ENCODE measurements at regions not wholly inside any gene's neighbourhood (a gene's known extent, or its start where the extent isn't known, plus 50 kb on each side); places are given as distances from the start of the nearest gene placed in this dataset.

DNA sequence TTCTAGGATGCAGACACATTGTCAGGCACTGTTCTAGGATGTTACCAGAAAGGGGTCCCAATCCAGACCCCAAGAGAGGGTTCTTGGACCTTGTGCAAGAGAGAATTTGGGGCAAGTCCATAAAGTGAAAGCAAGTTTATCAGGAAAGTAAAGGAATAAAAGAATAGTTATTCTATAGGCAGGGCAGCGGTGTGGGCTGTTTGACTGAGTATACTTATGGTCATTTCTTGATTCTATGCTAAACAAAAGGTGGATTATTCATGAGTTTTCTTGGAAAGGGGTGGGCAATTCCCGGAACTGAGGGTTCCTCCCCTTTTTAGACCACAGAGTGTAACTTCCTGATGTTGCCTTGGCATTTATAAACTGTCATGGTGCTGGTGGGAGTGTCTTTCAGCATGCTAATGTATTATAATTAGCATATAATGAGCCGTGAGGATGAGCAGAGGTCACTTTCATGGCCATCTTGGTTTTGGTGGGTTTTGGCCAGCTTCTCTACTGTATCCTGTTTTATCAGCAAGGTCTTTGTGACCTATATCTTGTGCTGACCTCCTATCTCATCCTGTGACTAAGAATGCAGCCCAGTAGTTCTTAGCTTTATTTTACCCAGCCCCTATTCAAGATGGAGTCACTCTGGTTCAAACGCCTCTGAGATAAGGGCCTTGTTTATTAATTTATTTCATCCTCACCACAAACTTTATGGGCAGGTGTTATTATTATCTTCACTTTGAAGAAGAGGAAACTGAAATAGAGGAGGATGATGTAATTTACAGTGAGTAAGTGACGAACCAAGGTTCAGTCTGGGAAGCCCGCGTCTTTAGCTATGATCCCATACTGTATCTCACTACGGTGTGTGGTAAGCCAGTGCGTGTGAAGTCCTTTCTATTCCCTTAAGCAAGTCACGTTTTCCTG is 186.0 kb upstream of the KLF4 start:
- Histone ChIP-seq H3K79me1 (ENCODE audit: low read length) (no peaks in the 10 kb centered on the region), H3K9me3 (ENCODE audit: insufficient read depth, low read depth, low read length) (no peaks in the 10 kb centered on the region), H4K8ac (ENCODE audit: low read depth, low read length) (no peak overlapping the region), H3K4me3 (ENCODE audit: low read depth, low read length) (no peak overlapping the region), H2AK5ac (ENCODE audit: low read length) (no peak overlapping the region), H3K4me2 (ENCODE audit: low read length) (no peak overlapping the region), H3K23ac (ENCODE audit: low read length) (no peak overlapping the region), H3K79me2 (ENCODE audit: control insufficient read depth, insufficient read depth, low read length, poor library complexity) (no peaks in the 10 kb centered on the region), H3K18ac (ENCODE audit: low read length) (no peak overlapping the region), H2BK120ac (ENCODE audit: insufficient read depth, low read length, poor library complexity) (no peak overlapping the region), H3K14ac (ENCODE audit: low read length) (no peak overlapping the region), H3K27me3 (ENCODE audit: insufficient read depth, low read length) (no peaks in the 10 kb centered on the region), H4K91ac (ENCODE audit: low read depth, low read length) (no peak overlapping the region), H3K9ac (ENCODE audit: low read length) (no peak overlapping the region), H3K36me3 (ENCODE audit: control insufficient read depth in 1 of 2, insufficient read depth in 2 of 2, low read length in 2 of 2) (no peaks in the 10 kb centered on the region), H3K27ac (ENCODE audit: low read depth, low read length) (no peak overlapping the region), H2BK5ac (ENCODE audit: low read depth, low read length, poor library complexity) (no peak overlapping the region), H2AFZ (ENCODE audit: insufficient read depth, low read length, poor library complexity) (no peak overlapping the region), H2BK12ac (ENCODE audit: low read length) (no peak overlapping the region), H3K4ac (ENCODE audit: low read depth, low read length) (no peak overlapping the region), H3K4me1 (ENCODE audit: control insufficient read depth in 1 of 2, insufficient read depth in 2 of 2, low read length in 2 of 2) (no peaks in the 10 kb centered on the region), H4K12ac (ENCODE audit: low read depth, low read length) (no peak overlapping the region)
- DNase-seq: peak in 1 of 2 donors; percentile 19
- no CpG with 5 or more reads among the region's 10 CpGs for WGBS (ENCODE audit: extremely low coverage, insufficient coverage, insufficient read length)

DNA sequence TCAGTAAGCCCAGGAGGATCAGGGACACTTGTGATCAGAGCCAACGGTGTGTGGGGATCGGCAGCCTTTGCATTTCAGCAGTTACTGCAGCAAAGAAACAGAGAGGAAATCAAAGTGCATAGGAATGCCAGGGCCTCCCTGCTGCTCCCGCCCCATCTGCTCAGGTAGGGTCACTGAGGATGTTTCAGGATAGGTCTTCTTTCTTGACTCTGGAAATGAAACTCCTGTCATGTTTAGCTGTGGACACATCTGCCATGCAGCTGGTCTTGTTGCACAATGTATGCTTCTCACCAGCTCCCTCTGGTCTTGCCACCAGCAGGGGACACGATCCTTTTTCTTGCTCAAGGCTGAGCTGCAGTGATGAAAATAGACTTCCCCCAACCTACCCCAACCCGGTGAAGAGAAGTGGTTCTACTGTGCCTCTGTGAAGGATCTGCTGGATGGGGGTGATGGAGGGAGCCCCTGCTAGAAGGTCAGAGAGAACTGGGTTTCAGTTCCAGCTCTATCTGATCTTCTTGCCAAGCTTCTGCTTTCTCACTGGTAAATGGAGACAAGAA is 185.2 kb upstream of the KLF4 start:
- Histone ChIP-seq H3K14ac (ENCODE audit: low read length) (no peak overlapping the region), H2AK5ac (ENCODE audit: low read length) (no peak overlapping the region), H3K36me3 (ENCODE audit: control insufficient read depth in 1 of 2, insufficient read depth in 2 of 2, low read length in 2 of 2) (no peaks in the 10 kb centered on the region), H4K91ac (ENCODE audit: low read depth, low read length) (no peak overlapping the region), H3K9ac (ENCODE audit: low read length) (no peak overlapping the region), H3K18ac (ENCODE audit: low read length) (no peak overlapping the region), H3K79me1 (ENCODE audit: low read length) (no peaks in the 10 kb centered on the region), H2BK5ac (ENCODE audit: low read depth, low read length, poor library complexity) (no peak overlapping the region), H4K12ac (ENCODE audit: low read depth, low read length) (no peak overlapping the region), H2AFZ (ENCODE audit: insufficient read depth, low read length, poor library complexity) (no peak overlapping the region), H4K8ac (ENCODE audit: low read depth, low read length) (no peak overlapping the region), H3K23ac (ENCODE audit: low read length) (no peak overlapping the region), H3K4ac (ENCODE audit: low read depth, low read length) (no peak overlapping the region), H3K27ac (ENCODE audit: low read depth, low read length) (no peak overlapping the region), H3K27me3 (ENCODE audit: insufficient read depth, low read length) (no peaks in the 10 kb centered on the region), H3K79me2 (ENCODE audit: control insufficient read depth, insufficient read depth, low read length, poor library complexity) (no peaks in the 10 kb centered on the region), H3K4me2 (ENCODE audit: low read length) (no peak overlapping the region), H2BK12ac (ENCODE audit: low read length) (no peak overlapping the region), H3K4me1 (ENCODE audit: control insufficient read depth in 1 of 2, insufficient read depth in 2 of 2, low read length in 2 of 2) (no peaks in the 10 kb centered on the region), H3K9me3 (ENCODE audit: insufficient read depth, low read depth, low read length) (no peaks in the 10 kb centered on the region), H3K4me3 (ENCODE audit: low read depth, low read length) (no peak overlapping the region), H2BK120ac (ENCODE audit: insufficient read depth, low read length, poor library complexity) (no peak overlapping the region)
- WGBS (ENCODE audit: extremely low coverage, insufficient coverage, insufficient read length): no CpG with 5 or more reads among the region's 5 CpGs
- peak; percentile 15 to 57 for DNase-seq

DNA sequence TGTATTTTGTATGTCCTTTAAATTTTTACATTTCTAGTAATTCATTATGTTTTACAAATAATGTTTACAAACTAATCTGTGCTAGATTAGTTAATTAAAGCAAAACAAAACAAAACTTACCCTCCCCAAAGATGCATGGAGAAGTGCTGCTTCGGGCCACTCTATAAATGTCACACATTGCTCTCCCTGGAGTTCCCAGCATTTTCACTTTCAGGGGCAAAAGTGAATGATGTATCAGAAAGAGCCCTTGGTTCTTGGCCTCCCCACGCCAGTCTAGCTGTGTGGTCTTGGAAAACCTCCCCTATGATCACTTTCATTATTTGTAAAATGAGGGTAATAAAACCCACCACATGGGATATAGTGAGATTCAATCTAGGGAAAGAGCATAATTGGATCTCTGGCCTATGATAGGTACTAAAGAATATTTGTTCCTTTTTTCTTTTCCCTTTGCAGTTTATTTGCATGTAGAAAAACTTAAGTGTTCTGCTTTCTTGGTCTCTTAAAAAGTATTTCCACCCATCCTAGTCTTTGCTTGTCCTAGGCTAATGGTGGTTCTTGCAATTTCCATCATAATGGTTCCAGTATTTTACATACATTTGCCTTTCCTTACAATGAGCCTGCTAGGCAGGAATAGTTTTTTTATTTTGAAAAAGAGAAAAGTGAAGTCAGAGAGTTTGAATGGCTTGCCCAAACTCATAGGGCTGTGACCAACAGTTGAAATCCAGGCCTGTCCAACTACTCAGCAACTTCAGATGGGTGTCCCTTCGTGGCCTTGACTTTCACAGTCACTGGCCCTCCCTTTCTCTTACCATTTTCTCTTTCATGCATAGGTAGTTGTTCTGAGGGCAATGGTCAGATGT is 184.5 kb upstream of the KLF4 start:
- Histone ChIP-seq H3K27ac (ENCODE audit: low read depth, low read length) (no peak overlapping the region), H3K79me2 (ENCODE audit: control insufficient read depth, insufficient read depth, low read length, poor library complexity) (no peaks in the 10 kb centered on the region), H3K27me3 (ENCODE audit: insufficient read depth, low read length) (no peaks in the 10 kb centered on the region), H2AK5ac (ENCODE audit: low read length) (no peak overlapping the region), H4K91ac (ENCODE audit: low read depth, low read length) (no peak overlapping the region), H4K12ac (ENCODE audit: low read depth, low read length) (no peak overlapping the region), H2AFZ (ENCODE audit: insufficient read depth, low read length, poor library complexity) (no peak overlapping the region), H3K4me2 (ENCODE audit: low read length) (no peak overlapping the region), H3K36me3 (ENCODE audit: control insufficient read depth in 1 of 2, insufficient read depth in 2 of 2, low read length in 2 of 2) (no peaks in the 10 kb centered on the region), H2BK5ac (ENCODE audit: low read depth, low read length, poor library complexity) (no peak overlapping the region), H3K79me1 (ENCODE audit: low read length) (no peaks in the 10 kb centered on the region), H3K18ac (ENCODE audit: low read length) (no peak overlapping the region), H3K23ac (ENCODE audit: low read length) (no peak overlapping the region), H2BK12ac (ENCODE audit: low read length) (no peak overlapping the region), H3K9ac (ENCODE audit: low read length) (no peak overlapping the region), H3K4me3 (ENCODE audit: low read depth, low read length) (no peak overlapping the region), H3K4me1 (ENCODE audit: control insufficient read depth in 1 of 2, insufficient read depth in 2 of 2, low read length in 2 of 2) (no peaks in the 10 kb centered on the region), H3K4ac (ENCODE audit: low read depth, low read length) (no peak overlapping the region), H3K9me3 (ENCODE audit: insufficient read depth, low read depth, low read length) (no peaks in the 10 kb centered on the region), H3K14ac (ENCODE audit: low read length) (no peak overlapping the region), H4K8ac (ENCODE audit: low read depth, low read length) (no peak overlapping the region), H2BK120ac (ENCODE audit: insufficient read depth, low read length, poor library complexity) (no peak overlapping the region)
- no peak for DNase-seq
- WGBS (ENCODE audit: extremely low coverage, insufficient coverage, insufficient read length): no CpG with 5 or more reads among the region's 3 CpGs

DNA sequence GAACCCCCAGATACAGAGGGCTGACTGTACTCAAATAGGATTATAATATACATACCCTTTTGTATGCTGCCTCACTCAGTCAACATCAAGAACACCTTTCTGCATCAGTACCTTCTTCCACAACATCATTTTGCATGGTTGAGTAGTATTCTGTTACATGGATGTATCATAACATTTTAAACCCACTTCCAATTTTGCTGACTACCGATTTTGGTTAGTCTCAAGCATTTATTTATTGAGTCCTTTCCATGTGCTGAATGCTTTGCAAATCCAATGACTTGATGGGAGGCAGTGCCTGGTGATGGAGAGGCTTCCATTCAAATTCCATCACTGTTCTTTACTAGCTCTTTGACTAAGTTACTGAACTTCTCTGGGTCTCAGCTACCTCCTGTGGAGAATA is 182.0 kb upstream of the KLF4 start:
- Histone ChIP-seq H3K79me2 (ENCODE audit: control insufficient read depth, insufficient read depth, low read length, poor library complexity) (no peaks in the 10 kb centered on the region), H3K36me3 (ENCODE audit: control insufficient read depth in 1 of 2, insufficient read depth in 2 of 2, low read length in 2 of 2) (no peaks in the 10 kb centered on the region), H4K91ac (ENCODE audit: low read depth, low read length) (no peak overlapping the region), H2AK5ac (ENCODE audit: low read length) (no peak overlapping the region), H3K4me1 (ENCODE audit: control insufficient read depth in 1 of 2, insufficient read depth in 2 of 2, low read length in 2 of 2) (no peaks in the 10 kb centered on the region), H3K27me3 (ENCODE audit: insufficient read depth, low read length) (no peaks in the 10 kb centered on the region), H3K4ac (ENCODE audit: low read depth, low read length) (no peak overlapping the region), H3K79me1 (ENCODE audit: low read length) (no peaks in the 10 kb centered on the region), H3K9ac (ENCODE audit: low read length) (no peak overlapping the region), H3K9me3 (ENCODE audit: insufficient read depth, low read depth, low read length) (no peaks in the 10 kb centered on the region), H3K23ac (ENCODE audit: low read length) (no peak overlapping the region), H3K4me2 (ENCODE audit: low read length) (no peak overlapping the region), H3K27ac (ENCODE audit: low read depth, low read length) (no peak overlapping the region), H2BK12ac (ENCODE audit: low read length) (no peak overlapping the region), H4K12ac (ENCODE audit: low read depth, low read length) (no peak overlapping the region), H2BK5ac (ENCODE audit: low read depth, low read length, poor library complexity) (no peak overlapping the region), H3K18ac (ENCODE audit: low read length) (no peak overlapping the region), H2AFZ (ENCODE audit: insufficient read depth, low read length, poor library complexity) (no peak overlapping the region), H3K4me3 (ENCODE audit: low read depth, low read length) (no peak overlapping the region), H4K8ac (ENCODE audit: low read depth, low read length) (no peak overlapping the region), H3K14ac (ENCODE audit: low read length) (no peak overlapping the region), H2BK120ac (ENCODE audit: insufficient read depth, low read length, poor library complexity) (no peak overlapping the region)
- WGBS (ENCODE audit: extremely low coverage, insufficient coverage, insufficient read length): no CpG with 5 or more reads among the region's 1 CpG
- no peak for DNase-seq
